GM18520 (cell line): ENCODE measurements at regions not wholly inside any gene's neighbourhood (a gene's known extent, or its start where the extent isn't known, plus 50 kb on each side); places are given as distances from the start of the nearest gene placed in this dataset.
A peak's percentile ranks its signal among the peaks of the same experiment; 100 is the strongest.
"Not testable (repeated sequence)": the region's sequence is repeated elsewhere in the genome, so short reads cannot be mapped to it uniquely, and the experiment has no call there.

Experiments
- ATAC-seq: cut with Tn5 transposase; IDR thresholded peaks from one replicate; pipeline ENCODE4 v1.9.1; 2021; ENCODE audit not compliant: unreplicated experiment

DNA sequence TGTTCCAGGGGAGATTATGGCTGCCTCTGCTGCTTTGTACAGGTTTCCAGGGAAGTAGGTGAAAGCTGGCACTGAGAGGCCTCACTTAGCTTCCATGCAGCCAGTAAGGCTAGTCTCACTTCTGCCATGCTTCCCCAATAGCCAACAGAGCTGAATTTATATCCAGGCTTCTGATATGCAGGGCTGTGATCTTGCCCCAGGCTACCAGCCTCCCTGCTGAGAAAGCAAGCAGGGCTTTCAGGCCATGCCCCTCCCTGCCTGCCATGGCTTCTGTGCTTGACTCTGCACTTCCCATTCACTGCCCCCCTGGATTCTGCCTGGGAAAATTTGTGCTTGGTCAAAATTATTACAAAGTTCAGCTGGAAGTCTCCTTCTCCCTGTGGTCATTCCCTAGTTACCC is 302.1 kb upstream of the FBXO33 start:
- ATAC-seq: no peak

DNA sequence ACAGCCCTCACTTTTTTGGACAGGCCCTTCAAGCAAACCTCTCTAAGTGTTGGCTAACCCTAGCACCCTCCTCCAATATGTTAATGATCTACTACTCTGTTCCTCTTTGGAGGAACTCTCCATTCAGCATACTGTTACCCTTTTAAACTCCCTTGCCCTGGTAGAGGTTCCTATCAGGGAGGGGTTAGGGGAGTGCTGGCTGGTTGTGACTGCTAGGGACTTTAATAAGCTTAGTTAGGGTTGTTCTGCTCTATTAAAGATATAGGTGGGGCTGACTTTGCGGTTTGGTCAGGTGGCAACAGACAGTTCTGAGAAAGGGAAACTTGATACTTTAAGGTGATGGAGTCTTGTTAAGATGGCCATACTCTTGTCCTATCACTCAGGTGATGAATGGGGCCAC is 301.5 kb upstream of the FBXO33 start:
- ATAC-seq: no peak

DNA sequence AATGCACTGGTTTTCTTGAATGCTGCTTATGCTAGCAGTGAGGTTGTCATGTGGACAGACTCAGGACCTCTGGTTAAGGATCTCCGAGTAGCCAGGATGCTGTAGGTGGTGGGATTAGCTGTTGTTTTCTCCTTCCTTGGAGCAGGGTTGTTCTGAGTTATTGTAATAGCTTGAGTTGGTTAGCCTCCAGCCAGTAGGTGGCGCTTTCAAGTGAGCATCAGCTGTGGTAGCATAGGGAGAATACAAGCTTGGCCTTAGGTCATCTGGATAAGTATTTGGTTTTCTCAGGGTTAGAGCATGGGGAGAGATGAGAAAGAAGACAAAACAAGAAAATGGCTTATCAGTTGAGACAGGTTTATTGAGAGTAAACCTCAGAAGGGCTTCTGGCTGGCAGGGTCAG is 299.7 kb upstream of the FBXO33 start:
- no peak for ATAC-seq

DNA sequence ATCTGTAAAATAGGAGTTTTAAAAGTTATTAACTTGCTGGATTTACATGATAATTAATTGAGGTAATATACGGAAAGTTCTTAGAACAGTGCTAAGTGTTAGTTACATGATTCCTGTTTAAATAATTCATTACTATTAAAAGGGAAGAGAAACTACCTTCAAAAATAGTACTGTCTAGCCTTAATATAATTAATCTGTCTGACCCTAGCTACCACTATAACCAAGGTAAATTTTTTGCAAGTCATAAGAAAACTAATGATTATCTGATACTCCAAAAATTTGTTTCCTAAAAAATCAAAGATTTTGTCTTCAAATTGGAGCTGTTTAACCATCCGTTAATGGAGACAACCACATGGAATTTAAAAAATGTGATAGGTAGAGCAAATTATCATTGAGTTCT is 294.3 kb upstream of the FBXO33 start:
- no peak for ATAC-seq

DNA sequence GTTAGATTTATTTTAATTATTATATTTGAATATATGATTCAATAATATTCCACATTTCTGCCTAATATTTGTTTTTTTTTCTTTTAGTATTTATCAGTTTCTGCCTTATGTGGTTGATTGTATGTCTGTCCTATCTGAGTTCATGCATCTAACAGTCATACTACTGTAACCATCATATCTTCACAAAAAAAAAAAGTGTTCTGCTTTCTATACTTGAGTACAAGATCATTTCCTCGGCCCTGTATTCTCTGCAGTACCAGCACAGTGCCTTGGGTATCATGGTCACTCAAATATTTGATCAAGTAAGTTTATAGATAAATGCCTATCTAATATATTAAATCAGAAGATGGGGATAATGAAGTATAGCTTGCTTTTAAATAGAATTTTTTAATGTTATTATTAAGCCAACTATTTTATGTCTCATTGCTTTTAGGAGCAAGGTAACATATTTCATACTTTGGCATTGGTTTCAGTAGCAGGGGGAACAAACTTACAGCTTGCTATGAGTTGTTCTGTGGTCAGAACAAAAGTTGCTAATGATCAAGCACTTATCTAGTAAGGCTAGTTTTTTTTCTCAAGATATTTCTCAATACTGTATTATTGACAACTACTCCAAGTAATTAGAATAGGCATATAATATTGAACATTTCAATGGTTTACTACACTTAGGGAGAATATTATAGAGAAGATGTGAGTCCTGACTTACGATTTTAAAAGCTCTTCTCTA is 290.5 kb upstream of the FBXO33 start:
- ATAC-seq: no peak

DNA sequence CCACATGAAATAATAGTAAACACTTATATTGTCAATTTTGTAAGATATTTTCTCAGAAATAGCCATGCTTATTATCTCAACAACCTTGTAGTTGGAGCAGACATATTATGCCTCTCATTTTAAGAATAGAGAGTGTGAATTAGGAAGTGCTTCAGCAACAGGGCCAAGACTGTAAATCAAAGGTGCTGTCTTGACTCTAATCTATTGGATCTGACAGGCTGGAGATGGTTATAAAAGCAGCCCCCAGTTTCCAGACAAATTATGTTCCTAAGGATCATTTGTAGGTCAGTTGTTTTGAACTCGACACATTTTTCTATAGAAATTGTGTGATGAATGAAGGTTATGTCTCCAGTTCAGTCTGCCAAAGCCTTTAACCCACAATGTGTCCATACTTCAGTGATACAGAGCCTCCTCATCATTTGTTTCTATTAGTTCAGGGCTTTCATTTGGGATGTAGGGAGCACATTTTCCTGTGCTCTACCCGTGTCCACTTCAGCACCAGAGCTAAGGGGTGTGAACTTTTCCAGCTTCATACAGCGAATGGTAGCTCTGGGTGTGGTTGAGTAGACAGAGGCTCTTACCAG is 284.8 kb upstream of the FBXO33 start:
- ATAC-seq: no peak

DNA sequence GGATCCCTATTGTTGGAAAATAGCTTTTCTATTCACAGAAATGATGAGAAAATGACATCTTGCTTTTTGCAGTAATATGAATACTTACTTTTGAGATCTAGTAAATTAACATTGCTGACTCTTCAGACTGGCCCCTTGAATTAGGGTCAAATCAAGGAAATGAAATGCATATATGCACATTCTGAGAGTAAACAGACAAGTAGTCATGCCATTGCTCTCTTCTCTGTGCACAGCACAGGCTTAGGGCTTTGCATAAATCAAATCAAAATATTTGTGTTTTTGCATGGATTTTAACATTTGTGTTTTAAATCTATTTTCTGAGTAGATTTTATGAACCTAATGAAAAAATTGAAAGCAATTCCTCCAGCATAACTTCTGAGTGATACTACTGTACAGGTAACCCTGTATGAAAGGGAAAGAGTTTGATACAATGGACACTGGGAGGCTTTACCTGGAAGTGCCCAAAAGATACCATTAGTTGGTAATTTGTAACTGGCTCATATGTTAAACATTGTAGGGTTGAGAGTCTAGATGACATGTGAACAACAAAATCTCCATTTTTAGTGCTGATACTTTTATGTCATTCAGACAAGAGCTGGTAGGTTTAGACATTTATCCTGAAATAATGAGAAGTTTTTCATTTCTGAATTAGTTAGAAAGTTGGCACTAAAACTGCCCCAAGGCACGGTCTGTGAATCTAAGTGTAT is 280.2 kb upstream of the FBXO33 start:
- ATAC-seq: no peak

DNA sequence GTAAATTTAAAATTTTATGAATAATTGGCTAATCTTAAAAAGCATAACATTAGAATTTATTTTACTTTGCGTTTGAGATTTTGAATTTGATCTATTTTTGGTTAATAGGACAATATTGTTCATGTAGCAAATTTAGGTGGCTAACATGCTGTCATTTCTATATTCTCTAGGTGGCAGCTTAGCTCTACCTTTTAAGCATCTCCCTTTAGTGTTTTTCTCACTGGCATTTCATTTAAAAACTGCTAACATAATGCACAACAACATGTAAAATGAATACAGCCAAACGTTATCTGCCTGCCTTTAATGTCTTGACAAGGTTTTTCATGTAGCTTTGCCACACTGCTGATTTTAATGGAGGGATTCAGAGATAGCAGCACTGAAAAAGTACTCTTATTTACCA is 272.4 kb upstream of the FBXO33 start:
- ATAC-seq: no peak

DNA sequence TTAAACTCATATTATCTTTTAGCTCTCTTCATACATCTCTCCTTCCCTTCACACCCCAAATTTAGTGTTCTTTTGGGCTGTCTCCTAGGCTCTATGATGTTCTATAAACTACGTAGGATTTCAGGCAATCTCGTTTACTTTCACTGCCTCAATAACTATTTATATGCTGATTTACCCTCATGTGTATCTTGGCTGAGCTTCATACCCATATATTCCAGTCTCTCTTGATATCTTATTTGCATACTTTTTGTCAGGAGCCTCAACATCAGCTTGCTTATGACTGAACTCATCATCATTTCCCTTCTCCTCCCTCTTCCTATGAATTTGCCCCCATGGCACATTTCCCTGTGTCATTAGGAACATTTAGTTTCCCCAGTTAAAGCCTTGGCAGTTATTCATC is 262.1 kb upstream of the FBXO33 start:
- no peak for ATAC-seq

DNA sequence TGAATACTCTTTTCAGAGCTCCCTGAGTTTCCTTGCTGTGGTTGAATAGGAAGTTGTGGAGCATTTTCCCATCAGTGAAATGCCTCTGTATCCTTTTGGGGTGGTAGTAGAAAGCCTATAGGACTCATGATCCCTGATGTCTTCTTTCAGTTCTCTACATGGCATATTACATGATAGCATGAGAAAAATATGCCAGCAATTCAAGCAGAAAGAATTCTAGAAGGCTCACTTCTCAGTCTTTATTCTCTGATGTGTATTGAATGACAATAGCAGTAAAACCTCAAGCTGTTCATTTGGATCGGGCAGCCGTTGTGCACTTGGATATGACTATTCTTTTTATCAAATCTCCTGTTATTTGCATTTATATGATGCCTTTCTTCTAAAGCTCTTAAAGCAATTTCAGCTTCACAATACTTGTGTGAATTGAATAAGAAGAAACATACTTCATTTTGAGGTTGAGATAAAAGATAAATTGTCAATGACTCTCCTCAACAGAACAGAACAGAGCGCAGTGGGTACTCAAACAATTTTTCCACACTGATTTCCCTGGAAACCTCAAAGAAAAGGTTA is 251.5 kb upstream of the FBXO33 start:
- ATAC-seq: no peak

DNA sequence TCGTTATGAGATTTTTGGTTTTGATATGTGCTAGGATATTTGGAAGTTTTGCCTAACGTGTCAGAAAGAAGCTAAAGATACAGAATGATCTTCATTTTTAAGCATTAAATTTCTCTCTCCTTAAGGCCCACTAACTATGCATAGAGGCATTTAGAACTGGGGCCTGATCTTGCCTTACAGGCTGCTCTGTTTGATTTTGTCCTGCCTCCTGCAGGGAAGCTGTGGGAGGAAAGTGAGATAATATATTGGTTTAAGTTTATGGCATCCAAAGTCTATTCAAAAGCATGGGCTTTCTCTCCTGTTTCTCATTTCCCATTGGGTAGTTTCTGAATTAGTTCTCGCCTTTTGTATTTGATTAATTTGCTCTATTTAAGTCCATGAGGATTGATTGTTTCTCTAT is 250.3 kb upstream of the FBXO33 start:
- no peak for ATAC-seq

DNA sequence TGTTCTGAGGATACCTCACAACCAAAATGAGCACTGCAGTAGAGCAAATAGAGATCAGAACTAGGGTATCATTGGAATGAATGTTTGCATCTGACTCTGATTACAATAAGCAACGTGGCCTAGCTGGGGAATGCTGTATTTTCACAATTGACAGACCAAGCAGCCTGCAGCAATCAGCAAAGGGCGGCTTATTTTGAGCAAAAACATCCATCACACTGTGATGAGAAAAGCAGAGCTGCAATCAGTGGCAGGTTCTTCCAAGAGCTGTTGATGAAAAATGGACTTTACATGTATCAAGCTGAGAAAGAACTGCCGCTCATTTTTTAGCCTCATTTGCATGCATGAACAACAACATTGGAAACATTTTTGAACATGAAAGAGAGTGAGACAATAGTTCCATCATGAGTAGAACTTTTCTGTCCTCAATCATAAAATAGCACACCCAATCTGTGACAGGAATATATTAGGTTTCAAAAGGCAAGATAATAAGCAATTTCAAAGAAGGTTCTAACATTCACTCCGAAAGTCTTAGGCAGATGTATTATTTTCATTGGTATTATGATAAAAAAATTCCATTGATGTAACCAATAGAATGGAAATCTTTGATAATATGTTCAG is 249.7 kb upstream of the FBXO33 start:
- ATAC-seq: no peak

DNA sequence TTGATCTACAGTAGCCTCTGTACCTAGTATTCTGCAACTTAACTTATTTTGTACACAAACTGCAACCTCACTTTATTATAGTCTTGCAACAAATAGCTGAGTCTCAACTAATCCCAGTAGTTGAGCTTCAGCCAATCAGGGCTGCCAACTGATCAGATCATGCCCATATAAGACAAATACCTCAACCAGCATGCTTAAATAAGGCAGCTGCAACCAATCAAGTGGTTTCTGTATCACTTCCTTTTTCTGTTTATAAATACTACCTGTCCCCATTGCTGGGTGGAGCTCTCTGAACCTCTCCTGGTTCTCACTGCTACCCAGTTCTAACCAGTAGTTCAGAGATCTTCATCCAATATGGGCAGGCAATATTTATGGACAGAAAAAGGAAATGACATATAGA is 248.5 kb upstream of the FBXO33 start:
- ATAC-seq: peak; percentile 74

DNA sequence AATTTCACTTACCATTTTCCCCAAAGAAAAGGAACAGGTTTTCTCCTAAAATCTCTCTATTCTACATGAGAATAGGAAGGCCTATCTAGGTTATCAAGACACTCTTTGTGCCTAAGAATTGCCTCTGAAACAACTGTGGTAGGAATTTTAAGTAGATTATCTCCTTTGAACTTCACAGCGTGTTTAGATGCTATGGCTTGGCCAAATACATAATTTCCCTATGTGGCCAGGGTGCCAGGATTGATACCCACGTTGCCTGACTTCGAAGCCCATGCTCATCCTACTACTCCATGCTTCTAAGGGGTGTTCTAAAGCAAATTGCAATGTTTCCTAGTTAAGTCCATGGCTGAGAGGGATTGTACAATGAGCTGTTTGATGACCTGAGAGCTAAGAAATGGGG is 241.5 kb upstream of the FBXO33 start:
- ATAC-seq: no peak

DNA sequence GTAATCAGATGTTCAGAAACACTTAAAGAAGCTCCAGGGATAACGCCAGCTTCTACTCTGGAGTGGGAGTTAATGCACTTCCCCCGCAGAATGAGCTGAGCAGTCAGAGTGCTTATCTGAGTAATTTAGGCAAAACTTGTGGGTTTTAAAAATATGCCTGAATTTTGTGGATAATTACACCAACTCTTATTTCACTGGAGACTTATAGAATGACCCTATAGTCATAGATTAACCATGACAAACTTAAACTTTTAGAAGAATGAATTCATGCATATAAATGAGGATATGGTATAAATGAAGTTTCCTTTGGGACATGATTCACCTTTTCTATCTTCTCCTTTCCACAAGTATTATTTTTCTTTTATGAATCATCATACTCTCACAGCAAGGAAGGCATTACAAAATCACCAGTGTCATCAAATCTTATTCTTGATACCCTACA is 241.1 kb upstream of the FBXO33 start:
- ATAC-seq: no peak

DNA sequence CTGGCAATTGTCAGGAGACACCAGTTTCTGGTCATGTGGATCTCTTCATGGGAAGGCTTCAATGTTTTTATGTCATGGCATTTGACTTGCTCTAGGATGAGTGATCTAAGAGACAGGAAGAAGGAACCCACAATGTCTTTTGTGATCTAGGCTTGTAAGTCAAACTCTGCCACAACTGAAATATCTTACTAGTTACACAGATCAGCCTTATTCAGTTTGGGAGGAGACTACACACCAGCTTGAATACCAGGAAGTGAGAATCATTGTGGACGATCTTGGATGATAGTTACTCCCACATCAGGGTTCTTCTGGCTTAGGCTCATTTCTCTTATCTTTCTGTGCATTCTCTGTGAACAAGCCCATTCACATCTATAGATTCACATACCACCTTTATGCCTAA is 236.2 kb upstream of the FBXO33 start:
- ATAC-seq: no peak

DNA sequence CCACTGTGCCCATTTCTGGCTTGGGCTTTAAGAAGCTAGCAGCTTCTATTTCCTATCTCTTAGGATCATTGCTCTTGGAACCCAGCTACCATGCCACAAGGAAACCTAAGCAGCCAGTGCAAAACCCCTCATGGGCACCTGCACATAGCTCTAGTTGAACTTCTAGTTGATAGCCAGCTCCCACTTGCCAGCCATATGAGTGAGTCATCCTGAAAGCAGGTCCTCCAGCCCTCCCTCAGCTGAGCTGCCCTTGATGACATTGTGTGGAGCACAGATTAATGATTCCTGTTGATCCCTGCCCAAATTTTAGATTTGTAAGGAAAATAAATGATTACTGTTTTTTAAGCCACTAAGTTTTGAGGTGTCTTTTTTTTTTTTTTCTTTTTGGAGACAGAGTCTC is 234.2 kb upstream of the FBXO33 start:
- no peak for ATAC-seq

DNA sequence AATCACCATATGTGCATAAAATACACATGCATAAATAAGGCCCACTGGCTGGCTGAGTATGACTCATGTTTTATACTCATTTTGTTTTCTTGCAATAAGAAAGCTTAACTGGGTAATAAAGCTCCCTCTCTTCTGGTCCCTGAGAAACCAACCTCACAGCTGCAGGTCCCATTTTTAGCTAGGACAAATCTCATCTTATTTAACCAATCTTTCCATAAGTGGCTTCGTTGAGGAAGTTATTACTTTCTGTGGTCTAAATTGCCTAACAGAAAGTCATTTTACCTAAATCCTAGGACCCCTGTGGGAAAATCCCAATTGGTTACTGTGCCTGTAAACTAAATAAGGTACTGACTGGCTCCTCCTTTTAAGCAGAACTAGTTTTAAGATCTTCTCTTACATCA is 232.8 kb upstream of the FBXO33 start:
- ATAC-seq: no peak

DNA sequence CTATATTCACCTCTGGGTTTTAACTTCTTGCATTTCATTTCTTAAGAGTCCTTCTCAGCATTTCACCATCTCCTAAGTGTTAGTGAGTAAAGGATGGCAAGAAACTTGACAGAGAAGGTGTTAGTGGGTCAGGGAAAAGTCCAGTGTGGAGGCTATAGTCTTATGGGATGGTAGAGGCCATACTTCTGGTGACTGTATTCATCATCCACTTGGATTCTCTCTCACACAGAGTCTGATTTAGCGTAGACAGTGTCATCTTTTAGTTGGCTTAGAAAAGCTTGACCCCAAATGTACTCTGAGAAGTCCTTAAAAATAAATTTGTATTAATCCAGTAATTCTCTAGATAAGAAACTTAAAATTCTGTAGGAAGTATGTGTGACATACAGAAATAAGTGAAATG is 232.4 kb upstream of the FBXO33 start:
- no peak for ATAC-seq

DNA sequence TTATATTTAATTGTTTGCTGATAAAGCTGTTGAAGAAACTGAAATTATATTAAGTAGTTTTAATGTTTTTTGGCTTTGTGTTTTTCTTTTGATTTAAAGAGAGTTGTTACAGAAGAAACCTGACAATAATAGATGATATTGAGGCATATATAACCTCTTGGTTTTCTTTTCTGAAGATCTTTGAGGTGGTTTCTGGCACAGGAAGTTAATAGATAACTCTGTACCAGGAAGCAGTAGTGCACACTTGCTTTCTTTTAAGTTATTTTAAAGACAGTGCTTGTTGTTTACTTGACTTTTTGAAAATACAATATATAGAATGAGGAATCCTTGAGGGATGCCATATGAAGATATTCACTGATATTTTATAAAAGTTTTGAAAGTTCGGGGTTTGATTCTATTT is 209.0 kb upstream of the FBXO33 start:
- ATAC-seq: no peak

DNA sequence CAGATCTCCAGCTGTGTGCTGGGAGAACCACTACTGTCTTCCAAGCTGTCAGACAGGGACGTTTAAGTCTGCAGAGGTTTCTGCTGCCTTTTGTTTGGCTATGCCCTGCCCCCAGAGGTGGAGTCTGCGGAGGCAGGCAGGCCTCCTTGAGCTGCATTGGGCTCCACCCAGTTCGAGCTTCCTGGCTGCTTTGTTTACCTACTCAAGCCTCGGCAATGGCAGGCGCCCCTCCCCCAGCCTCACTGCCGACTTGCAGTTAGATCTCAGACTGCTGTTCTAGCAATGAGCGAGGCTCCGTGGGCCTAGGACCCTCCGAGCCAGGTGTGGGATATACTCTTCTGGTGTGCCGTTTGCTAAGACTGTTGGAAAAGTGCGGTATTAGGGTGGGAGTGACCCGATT is 206.8 kb upstream of the FBXO33 start:
- not testable (repeated sequence) for ATAC-seq

DNA sequence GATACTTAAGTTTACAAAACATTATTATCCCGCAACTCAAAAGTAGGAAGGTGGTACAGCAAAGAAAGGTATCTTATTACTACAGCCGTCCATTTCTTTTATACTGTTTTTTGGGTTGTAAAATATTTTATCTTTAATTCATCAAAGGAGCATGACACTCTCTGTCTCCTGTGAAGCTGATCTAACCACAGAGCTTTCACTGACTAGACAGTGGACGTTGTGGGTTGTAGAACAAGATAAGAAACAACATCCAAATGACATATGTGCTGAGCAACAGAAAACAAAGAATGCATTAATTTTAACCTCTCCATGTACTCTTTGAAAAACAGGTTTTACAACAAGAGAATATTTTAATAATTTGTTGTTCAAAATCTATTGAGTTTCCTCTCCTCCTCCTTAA is 195.9 kb upstream of the FBXO33 start:
- no peak for ATAC-seq
